ENCODE measurements at regions not wholly inside any gene's neighbourhood (a gene's known extent, or its start where the extent isn't known, plus 50 kb on each side); places are given as distances from the start of the nearest gene placed in this dataset.

DNA sequence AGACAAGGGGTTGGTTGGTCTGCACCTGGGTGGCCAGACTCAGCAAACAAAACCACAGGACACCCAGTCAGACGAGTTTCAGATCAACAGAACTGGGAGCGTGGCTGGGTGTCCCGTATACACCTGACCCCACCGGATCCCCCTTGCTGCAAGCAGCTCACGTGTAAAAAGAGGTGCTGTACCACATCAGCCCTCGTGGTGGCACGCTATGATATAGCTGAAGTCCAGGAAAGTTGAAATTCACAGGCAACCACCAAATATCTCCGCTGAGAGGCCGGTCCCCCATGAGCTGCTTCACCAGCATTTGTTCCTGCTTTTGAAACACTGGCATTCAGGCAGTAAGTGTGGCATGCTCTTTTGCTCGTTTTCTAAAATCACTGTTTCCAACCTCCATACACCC lies 92.3 kb downstream of the TUBA3C start:
- TF ChIP-seq, protein P1, sequence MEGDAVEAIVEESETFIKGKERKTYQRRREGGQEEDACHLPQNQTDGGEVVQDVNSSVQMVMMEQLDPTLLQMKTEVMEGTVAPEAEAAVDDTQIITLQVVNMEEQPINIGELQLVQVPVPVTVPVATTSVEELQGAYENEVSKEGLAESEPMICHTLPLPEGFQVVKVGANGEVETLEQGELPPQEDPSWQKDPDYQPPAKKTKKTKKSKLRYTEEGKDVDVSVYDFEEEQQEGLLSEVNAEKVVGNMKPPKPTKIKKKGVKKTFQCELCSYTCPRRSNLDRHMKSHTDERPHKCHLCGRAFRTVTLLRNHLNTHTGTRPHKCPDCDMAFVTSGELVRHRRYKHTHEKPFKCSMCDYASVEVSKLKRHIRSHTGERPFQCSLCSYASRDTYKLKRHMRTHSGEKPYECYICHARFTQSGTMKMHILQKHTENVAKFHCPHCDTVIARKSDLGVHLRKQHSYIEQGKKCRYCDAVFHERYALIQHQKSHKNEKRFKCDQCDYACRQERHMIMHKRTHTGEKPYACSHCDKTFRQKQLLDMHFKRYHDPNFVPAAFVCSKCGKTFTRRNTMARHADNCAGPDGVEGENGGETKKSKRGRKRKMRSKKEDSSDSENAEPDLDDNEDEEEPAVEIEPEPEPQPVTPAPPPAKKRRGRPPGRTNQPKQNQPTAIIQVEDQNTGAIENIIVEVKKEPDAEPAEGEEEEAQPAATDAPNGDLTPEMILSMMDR (IDR thresholded peaks at IDR 0.05) = no peak
- no peak for TF ChIP-seq POLR2A (IDR thresholded peaks at IDR 0.05)
